HG02840 (cell line): ENCODE measurements at regions not wholly inside any gene's neighbourhood (a gene's known extent, or its start where the extent isn't known, plus 50 kb on each side); places are given as distances from the start of the nearest gene placed in this dataset.
A peak's percentile ranks its signal among the peaks of the same experiment; 100 is the strongest.

Experiments
- ATAC-seq: cut with Tn5 transposase; IDR thresholded peaks from one replicate; pipeline ENCODE4 v1.9.1; 2021; ENCODE audit warnings: mild to moderate bottlenecking, moderate library complexity, moderate number of reproducible peaks; ENCODE audit not compliant: unreplicated experiment, low FRiP score

GRCh38 chr10:78976825-78977755, 91.7 kb upstream of the ZMIZ1 start:
- ATAC-seq: no peak

DNA sequence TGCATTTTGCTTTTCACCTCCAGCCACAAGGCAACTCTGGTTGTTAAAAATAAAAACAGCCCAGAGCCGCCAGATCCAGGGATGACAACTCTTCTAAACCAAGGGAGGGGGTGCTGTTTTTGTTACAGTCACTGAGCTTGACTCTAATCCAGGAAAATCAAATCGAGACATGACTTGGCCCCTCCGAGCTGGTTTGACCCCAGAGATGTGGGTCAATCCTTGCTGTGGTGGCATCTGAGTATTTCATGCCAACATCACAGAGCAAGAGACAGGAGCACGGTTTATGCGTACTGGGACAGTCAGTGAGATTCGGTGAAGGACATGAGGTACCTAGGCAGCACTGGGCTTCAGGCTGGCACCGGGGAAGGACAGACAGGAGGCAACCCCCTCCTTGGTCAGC, 88.8 kb upstream of the ZMIZ1 start:
- ATAC-seq: no peak

DNA sequence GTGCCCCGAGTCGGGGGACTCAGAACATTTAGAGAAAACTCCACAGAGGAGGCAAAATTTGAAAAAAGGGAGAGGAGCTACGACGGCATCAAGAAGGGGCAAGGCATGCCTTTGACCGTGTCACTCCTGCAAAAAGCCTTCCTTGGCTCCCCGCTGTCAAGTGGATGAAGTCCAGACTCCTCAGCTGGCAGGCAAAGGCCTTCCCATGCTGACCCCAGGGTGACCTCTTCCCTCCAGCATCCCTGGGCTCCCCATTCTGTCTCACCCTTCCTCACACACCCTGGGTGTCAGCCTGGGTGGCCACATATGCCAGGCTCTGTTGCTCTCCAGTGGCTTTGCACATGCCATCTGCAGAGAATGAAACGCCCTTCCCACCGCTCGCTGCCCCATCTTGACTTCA, 88.4 kb upstream of the ZMIZ1 start:
- ATAC-seq: no peak

DNA sequence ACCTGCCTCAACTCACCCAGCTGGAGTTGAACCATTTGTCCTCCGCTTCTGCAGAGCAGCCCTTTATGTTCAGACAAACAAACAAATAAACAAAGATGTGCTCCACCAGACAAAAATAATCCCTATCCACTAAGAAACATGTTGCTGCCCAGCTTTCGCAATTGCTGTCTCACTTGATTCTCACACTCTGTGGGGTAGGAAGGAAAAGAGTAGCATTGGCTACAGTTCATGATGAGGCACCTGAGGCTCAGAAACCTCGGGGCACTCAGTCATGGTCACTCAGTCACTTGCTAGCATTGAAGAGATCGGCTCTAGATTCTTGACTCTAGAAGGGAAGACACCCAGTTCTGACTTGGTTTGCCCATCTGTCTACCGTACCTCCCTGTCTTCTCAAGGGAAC, 88.0 kb upstream of the ZMIZ1 start:
- no peak for ATAC-seq

DNA sequence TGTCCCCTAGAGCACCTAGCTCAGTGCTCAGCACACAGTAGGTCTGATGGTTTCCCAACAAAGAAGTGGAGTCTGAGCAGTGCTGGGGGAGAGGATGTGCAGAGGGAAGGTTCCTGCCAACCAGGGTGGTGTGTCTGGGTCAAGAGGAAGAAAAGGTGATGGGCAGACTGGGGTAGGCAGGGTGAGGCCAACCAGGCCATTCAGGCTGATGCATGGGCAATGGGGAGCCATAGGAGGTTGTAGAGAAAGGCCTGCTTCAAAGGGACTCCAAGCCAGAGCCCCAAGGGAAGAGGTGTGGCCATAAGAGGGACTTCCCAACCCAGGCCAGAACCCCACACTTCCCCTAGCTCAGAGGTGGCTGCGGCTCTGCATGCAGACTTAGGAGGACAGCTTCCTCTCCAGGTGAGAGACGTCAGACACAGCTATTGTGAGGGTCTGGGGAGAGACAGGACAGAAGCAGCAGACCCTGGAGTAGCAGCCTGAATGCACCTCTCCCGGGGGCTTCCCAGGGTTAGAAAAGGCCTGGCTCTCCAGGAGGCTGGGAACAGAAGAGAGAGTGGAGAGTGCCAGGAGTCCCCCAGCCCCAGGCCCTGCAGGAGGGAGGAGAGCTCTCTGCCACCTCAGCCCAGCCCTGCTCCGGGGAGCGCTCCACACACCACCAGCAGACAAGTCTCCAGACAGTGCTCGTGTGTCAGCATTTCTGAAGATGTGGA, 87.4 kb upstream of the ZMIZ1 start:
- peak; percentile 60 for ATAC-seq

DNA sequence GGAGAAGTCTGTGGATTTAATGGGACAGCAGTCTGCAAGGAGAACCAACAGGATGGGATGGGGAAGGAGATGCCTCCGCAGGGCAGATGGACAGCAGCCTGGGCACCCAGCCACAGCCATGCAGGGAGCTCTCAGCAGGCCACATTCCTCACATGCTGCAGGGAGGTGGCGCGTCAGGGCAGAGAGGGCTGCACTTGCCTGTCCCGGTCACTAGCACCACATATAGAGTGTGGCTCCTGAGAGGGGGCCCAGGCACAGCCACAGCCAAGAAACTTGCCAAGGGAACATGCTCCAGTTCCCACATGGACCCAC, 86.8 kb upstream of the ZMIZ1 start:
- no peak for ATAC-seq

DNA sequence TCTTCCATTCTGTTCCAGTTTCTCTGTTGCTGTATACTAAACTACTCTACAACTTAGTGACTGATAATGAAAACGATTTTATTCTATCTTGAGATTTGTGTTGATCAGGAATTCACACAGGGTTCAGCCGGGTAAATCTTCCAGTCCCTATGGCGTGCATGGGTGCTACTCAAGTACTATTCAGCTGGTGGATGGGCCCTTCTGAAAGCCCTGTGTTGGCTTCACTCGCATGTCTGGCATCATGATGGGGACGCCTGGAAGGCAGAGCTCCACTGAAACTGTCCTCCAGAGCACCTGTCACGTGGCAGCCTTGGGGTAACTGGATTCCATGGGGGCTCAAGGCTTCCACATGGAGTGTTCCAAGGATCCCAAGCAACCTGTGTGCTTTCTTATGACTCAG, 86.0 kb upstream of the ZMIZ1 start:
- no peak for ATAC-seq

- ATAC-seq: no peak
These were observed 85.2 kb upstream of the ZMIZ1 start for GRCh38 chr10:78983608-78984007.

DNA sequence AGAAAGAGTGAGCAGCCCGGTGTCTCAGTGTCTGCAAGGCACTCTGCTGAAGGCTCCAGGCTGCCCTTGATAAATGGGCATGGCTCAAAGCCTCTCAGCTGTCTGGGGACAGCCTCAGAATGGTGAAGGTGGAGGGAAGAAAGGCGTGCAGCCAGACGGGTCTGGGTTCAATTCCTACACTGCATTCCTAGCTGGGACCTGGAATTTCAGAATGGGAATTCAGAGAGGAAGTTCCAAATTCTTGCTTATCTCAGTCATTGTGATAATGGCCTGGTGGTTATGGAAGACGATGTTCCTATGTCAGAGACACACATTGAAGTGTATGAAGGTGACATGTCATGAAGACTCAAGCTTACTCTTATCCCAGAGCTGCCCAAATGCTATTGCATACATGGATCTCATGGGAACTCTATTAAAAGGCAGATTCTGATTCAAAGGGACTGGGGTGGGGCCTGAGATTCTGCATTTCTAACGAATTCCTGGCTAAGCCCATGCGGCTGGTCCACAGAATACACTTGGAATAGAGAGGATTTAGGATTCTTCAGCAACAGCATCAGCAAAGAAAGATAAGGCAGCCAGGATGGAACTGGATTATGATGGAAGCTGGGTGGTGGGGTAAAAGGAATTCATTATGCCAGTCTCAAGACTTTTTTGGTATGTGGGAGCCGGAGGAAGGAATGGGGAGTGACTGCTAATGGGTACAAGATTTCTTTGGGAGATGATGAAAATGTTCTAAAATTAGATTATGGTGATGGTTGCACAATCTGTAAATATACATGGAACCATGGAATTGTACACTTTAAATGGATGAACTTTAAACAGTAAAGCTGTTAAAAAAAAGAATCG, 82.6 kb upstream of the ZMIZ1 start:
- ATAC-seq: no peak

- no peak for ATAC-seq
These were observed 77.6 kb upstream of the ZMIZ1 start for GRCh38 chr10:78991187-78991586.

DNA sequence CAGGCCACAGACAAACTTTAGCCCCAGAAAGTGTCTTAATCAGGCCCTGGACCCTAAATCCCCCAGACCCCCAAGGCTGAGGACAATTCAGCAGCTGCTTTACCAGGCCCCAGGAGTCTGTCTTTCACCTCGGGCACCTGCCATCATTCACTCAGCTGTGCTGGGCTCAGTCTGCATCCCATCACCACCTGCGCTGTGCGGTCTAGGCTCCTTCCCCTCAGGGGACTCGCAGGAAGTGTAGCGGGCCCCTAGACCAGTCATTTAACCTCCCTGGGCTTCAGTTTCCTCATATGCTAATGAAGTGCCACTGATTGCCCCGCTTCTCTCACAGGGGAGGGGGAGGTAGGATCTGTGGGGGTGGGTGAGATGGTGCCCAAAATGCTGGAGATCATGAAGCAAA, 76.4 kb upstream of the ZMIZ1 start:
- ATAC-seq: no peak

- no peak for ATAC-seq
These were observed 75.4 kb upstream of the ZMIZ1 start for GRCh38 chr10:78993261-78993945.

DNA sequence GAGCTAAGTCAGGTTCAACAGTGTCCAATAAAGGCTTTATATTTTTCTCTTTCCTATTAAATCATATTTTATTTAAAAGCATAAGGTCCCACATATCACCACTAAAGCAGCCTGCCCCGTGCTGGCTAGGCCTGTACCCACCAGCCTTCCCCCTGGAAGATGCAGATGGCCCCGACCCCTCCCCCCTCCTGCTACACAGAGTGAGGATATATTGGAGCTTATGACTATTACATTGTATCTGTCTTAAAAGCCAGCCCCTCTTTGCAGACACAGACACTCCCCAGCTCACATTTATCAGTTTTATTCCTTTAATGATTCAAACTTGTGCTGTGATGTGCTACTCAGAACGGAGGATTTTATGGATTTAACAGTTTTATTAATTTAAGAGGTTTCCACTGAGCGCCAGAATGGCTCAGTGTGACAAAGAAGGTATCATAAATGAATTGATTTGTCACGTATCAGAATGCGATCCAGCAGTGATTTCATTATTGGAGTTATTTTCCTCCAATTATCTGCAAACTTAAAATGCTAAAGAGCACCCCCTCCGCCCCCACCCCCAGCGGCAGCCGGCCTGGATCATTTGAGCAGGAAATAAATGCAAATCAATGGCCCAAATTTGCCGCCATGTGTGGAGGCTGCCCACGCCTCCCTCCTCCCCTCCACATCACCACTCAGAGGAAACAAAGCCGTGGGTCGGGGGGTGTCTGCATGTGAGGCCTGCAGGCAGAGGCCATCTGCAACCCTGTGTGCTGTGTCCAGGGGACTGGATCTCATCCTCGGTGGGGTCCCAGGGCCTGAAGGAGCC, 72.6 kb upstream of the ZMIZ1 start:
- no peak for ATAC-seq

GRCh38 chr10:78996792-78997129, 72.0 kb upstream of the ZMIZ1 start:
- ATAC-seq: no peak

GRCh38 chr10:78997635-78998618, 70.8 kb upstream of the ZMIZ1 start:
- no peak for ATAC-seq

GRCh38 chr10:79001082-79001885, 67.5 kb upstream of the ZMIZ1 start:
- no peak for ATAC-seq

DNA sequence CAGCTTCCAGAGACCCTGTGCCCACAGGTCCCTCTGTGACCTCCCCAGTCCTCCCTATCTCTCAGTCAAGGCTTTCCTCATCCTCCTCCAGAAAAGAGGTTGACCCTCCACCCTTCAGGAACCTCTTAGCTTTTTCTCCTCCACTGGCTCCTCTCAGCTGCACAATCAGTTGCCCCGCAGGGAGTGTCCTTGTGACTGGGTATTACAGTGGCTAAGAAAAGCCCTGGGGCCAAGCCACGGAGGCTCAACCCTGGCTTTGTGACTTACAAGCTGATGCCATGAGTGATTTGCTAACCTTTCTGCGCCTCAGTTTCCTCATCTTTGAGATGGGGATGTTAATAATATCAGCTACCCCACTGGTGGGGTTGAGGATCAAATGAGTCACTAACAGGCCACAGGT, 66.4 kb upstream of the ZMIZ1 start:
- no peak for ATAC-seq
